GM18511 (cell line): ENCODE measurements at regions not wholly inside any gene's neighbourhood (a gene's known extent, or its start where the extent isn't known, plus 50 kb on each side); places are given as distances from the start of the nearest gene placed in this dataset.

Experiments used
- ATAC-seq: cut with Tn5 transposase; IDR thresholded peaks from one replicate; pipeline ENCODE4 v1.9.1; 2021; ENCODE audit warnings: mild to moderate bottlenecking, moderate library complexity; ENCODE audit not compliant: unreplicated experiment

- no peak for ATAC-seq
Observed at GRCh38 chr15:77771616-77772015, 138.9 kb upstream of the LINGO1 start.

- ATAC-seq, result no peak
Observed at GRCh38 chr15:77769700-77770099, 137.0 kb upstream of the LINGO1 start.

- no peak for ATAC-seq
Observed at GRCh38 chr15:77768521-77769078, 135.9 kb upstream of the LINGO1 start.

- no peak for ATAC-seq
Observed at GRCh38 chr15:77768107-77768506, 135.4 kb upstream of the LINGO1 start.

- ATAC-seq, result no peak
Observed at GRCh38 chr15:77764095-77764494, 131.4 kb upstream of the LINGO1 start.

GRCh38 chr15:77762747-77763355, 130.1 kb upstream of the LINGO1 start:
- ATAC-seq, result no peak

- no peak for ATAC-seq
Observed at GRCh38 chr15:77759896-77760592, 127.3 kb upstream of the LINGO1 start.

- ATAC-seq, result no peak
Observed at GRCh38 chr15:77753939-77754338, 121.2 kb upstream of the LINGO1 start.

- ATAC-seq, result no peak
Observed at GRCh38 chr15:77753281-77753873, 120.7 kb upstream of the LINGO1 start.

- no peak for ATAC-seq
Observed at GRCh38 chr15:77749998-77750540, 117.4 kb upstream of the LINGO1 start.

GRCh38 chr15:77749236-77749997, 116.7 kb upstream of the LINGO1 start:
- ATAC-seq, result no peak

- ATAC-seq, result no peak
Observed at GRCh38 chr15:77748078-77749064, 115.7 kb upstream of the LINGO1 start.

GRCh38 chr15:77747175-77748077, 114.7 kb upstream of the LINGO1 start:
- ATAC-seq, result no peak

GRCh38 chr15:77746254-77747174, 113.8 kb upstream of the LINGO1 start:
- ATAC-seq, result no peak

- ATAC-seq, result no peak
Observed at GRCh38 chr15:77744398-77744797, 111.7 kb upstream of the LINGO1 start.

GRCh38 chr15:77742570-77742969, 109.9 kb upstream of the LINGO1 start:
- no peak for ATAC-seq

- ATAC-seq, result no peak
Observed at GRCh38 chr15:77742127-77742526, 109.4 kb upstream of the LINGO1 start.

GRCh38 chr15:77741106-77741505, 108.4 kb upstream of the LINGO1 start:
- no peak for ATAC-seq
